HepG2 (cell line): ENCODE measurements at regions not wholly inside any gene's neighbourhood (a gene's known extent, or its start where the extent isn't known, plus 50 kb on each side); places are given as distances from the start of the nearest gene placed in this dataset.

Experiments used
- ATAC-seq: fragments of 200-7000 bp; cut with Tn5 transposase; 3 replicates; pipeline ENCODE4 v1.9.1; 2020; ENCODE audit warnings: mild to moderate bottlenecking, moderate library complexity
- BruUV-seq: library from RNA; stranded (reverse); fragments of 400-500 nt; replicated peaks from 2 replicates; lab custom pipeline; 2021; lab: Mats Ljungman, UMichigan
- CTCF ChIA-PET: fragments of 300-600 bp; formaldehyde crosslinking; extraction: SDS; loops from one replicate; lab custom pipeline; 2021; ENCODE audit warnings: low total read pairs, inconsistent platforms, low intra/inter-chr PET ratio; lab: Yijun Ruan, JAX
- POLR2A ChIA-PET: fragments of 350-600 bp; sonication (Branson Sonifier 250); formaldehyde crosslinking; loops from one replicate; lab custom pipeline; 2020; ENCODE audit warnings: antibody characterized with exemption, inconsistent platforms; lab: Yijun Ruan, JAX
- DNase-seq: peaks from one replicate; pipeline ENCODE4 v3.0.0-alpha.2; 2015; ENCODE audit warnings: low spot score
- FAIRE-seq: peaks from 3 replicates; lab custom pipeline; 2011; peaks lifted over from hg19 to GRCh38; lab: Jason Lieb, UNC
- H2AFZ ChIP-seq: one replicate; pipeline ENCODE4 v1.6.1; 2011; ENCODE audit warnings: low read length, inconsistent platforms
- H3K27ac ChIP-seq: fragments of 300-600 bp; 3 replicates; pipeline ENCODE4 v1.8.0; 2011; ENCODE audit warnings: mixed run types, mild to moderate bottlenecking, mixed read lengths, low read length, inconsistent platforms; ENCODE audit not compliant: insufficient read depth; ENCODE audit errors: extremely low read length
- H3K27me3 ChIP-seq, 2 experiments: fragments of 200-600 bp in 1 of 2; 2 replicates in 1 of 2; 3 replicates in 1 of 2; pipeline versions ENCODE4 v1.6.0 to v1.8.0; 2011; ENCODE audit warnings: low read length in 2 of 2, mild to moderate bottlenecking in 2 of 2, moderate library complexity in 2 of 2, inconsistent platforms in 1 of 2; ENCODE audit not compliant: insufficient read depth in 2 of 2, control insufficient read depth in 1 of 2
- H3K36me3 ChIP-seq, 2 experiments: fragments of 200-600 bp in 1 of 2; replicated peaks in 1 of 2; 2 replicates in 1 of 2; 3 replicates in 1 of 2; pipeline versions ENCODE4 v1.5.1 to v1.8.0; 2011; ENCODE audit warnings: low read length in 2 of 2, inconsistent platforms in 1 of 2; ENCODE audit not compliant: insufficient read depth in 2 of 2, control insufficient read depth in 1 of 2
- H3K4me1 ChIP-seq: 2 replicates; pipeline ENCODE4 v1.5.1; 2012; ENCODE audit warnings: low read length, inconsistent platforms; ENCODE audit not compliant: insufficient read depth
- H3K4me2 ChIP-seq: 2 replicates; pipeline ENCODE4 v1.6.0; 2011; ENCODE audit warnings: low read depth, low read length, inconsistent platforms
- H3K4me3 ChIP-seq, 3 experiments: fragments of 200-600 bp in 1 of 3; sonication (generic), shearing (Covaris generic) in 1 of 3; replicated peaks in 1 of 3; 2 replicates each; pipeline ENCODE4 v1.5.1; 2011 to 2016; ENCODE audit warnings: low read length in 3 of 3, inconsistent platforms in 2 of 3, low read depth in 2 of 3, mild to moderate bottlenecking in 2 of 3, control low read depth in 1 of 3, mixed read lengths in 1 of 3; ENCODE audit not compliant: insufficient read depth in 1 of 3
- H3K79me2 ChIP-seq: one replicate; pipeline ENCODE4 v1.6.1; 2011; ENCODE audit warnings: low read length, inconsistent platforms; ENCODE audit not compliant: insufficient read depth
- H3K9ac ChIP-seq: 2 replicates; pipeline ENCODE4 v1.6.0; 2011; ENCODE audit warnings: mild to moderate bottlenecking, low read depth, low read length, inconsistent platforms; ENCODE audit not compliant: insufficient read depth
- H3K9me3 ChIP-seq: 2 replicates; pipeline ENCODE4 v1.5.1; 2012; ENCODE audit warnings: mild to moderate bottlenecking, low read length
- H4K20me1 ChIP-seq: 2 replicates; pipeline ENCODE4 v1.6.0; 2011; ENCODE audit warnings: inconsistent platforms, mild to moderate bottlenecking, low read length, moderate library complexity; ENCODE audit not compliant: insufficient read depth
- CHD2 ChIP-seq: IDR thresholded peaks from 2 replicates; pipeline ENCODE4 v1.6.1; 2011; ENCODE audit warnings: low read depth, low read length, improper control_type of control experiment
- KDM1A ChIP-seq: IDR thresholded peaks from 2 replicates; pipeline ENCODE4 v1.6.1; 2016; ENCODE audit warnings: missing compliant biosample characterization
- POLR2AphosphoS5 ChIP-seq: IDR thresholded peaks from 2 replicates; pipeline ENCODE4 v1.6.1; 2012; ENCODE audit warnings: low read depth, low read length
- SNRNP70 ChIP-seq: fragments of 200-400 bp; formaldehyde crosslinking; IDR thresholded peaks from 2 replicates; pipeline ENCODE4 v1.6.1; 2017; ENCODE audit warnings: mild to moderate bottlenecking, low read depth, low read length, moderate library complexity
- SP4 ChIP-seq: sonication (generic); formaldehyde crosslinking; IDR thresholded peaks from 2 replicates; pipeline ENCODE4 v1.8.1; 2023; ENCODE audit warnings: mild to moderate bottlenecking, missing genetic modification reagents
- SRSF9 ChIP-seq: fragments of 200-400 bp; formaldehyde crosslinking; IDR thresholded peaks from 2 replicates; pipeline ENCODE4 v1.6.1; 2018; ENCODE audit warnings: borderline replicate concordance, mild to moderate bottlenecking, low read depth, low read length; ENCODE audit not compliant: insufficient read depth, poor library complexity, severe bottlenecking
- THAP11 ChIP-seq: IDR thresholded peaks from 2 replicates; pipeline ENCODE4 v1.6.1; 2016; ENCODE audit warnings: missing biosample characterization, missing genetic modification reagents
- ZBTB38 ChIP-seq: sonication (generic); formaldehyde crosslinking; IDR thresholded peaks from 2 replicates; pipeline ENCODE4 v1.5.1; 2020; ENCODE audit warnings: mild to moderate bottlenecking, missing genetic modification reagents
- ZKSCAN8 ChIP-seq: IDR thresholded peaks from 2 replicates; pipeline ENCODE4 v1.6.1; 2016; ENCODE audit warnings: borderline replicate concordance, missing genetic modification reagents, missing compliant biosample characterization
- ZNF230 ChIP-seq: sonication (generic); formaldehyde crosslinking; IDR thresholded peaks from 2 replicates; pipeline ENCODE4 v1.4.0; 2020; ENCODE audit warnings: mild to moderate bottlenecking, missing genetic modification reagents
- ZNF274 ChIP-seq: sonication (generic); formaldehyde crosslinking; IDR thresholded peaks from 2 replicates; pipeline ENCODE4 v1.5.1; 2020; ENCODE audit warnings: mild to moderate bottlenecking, missing genetic modification reagents
- ZNF34 ChIP-seq: sonication (generic); formaldehyde crosslinking; IDR thresholded peaks from 2 replicates; pipeline ENCODE4 v1.4.0; 2020; ENCODE audit warnings: mild to moderate bottlenecking, missing genetic modification reagents, borderline replicate concordance
- ZNF530 ChIP-seq: sonication (generic); formaldehyde crosslinking; IDR thresholded peaks from 2 replicates; pipeline ENCODE4 v1.5.0; 2020; ENCODE audit warnings: low read depth, mild to moderate bottlenecking, missing genetic modification reagents
- ZNF557 ChIP-seq: sonication (generic); formaldehyde crosslinking; IDR thresholded peaks from 2 replicates; pipeline ENCODE4 v1.4.0; 2020; ENCODE audit warnings: missing genetic modification reagents
- ZNF879 ChIP-seq: sonication (generic); formaldehyde crosslinking; IDR thresholded peaks from 2 replicates; pipeline ENCODE4 v1.8.1; 2023; ENCODE audit warnings: missing genetic modification reagents
- WGBS: methylation state at CpG from one replicate; pipeline ENCODE4 v1.1.6; 2017; ENCODE audit warnings: low lambda C conversion rate; 5-methylcytosine and 5-hydroxymethylcytosine counted together
- in situ Hi-C: cut with HindIII; loops from 2 replicates; pipeline ENCODE4 v1.10.0; 2017; ENCODE audit warnings: low pct_unique_long_range_greater_than_20kb; ENCODE audit not compliant: extremely low pct_ligation_motif_present
- intact Hi-C: fragments of 100-400 bp; cut with micrococcal nuclease; formaldehyde crosslinking; loops from one replicate; pipeline ENCODE4 v1.10.0; 2022; ENCODE audit not compliant: unreplicated experiment
- TF ChIP-seq, protein P1 (sequence below): sonication (generic); formaldehyde crosslinking; IDR thresholded peaks from 2 replicates; pipeline ENCODE4 v1.4.0; 2020; ENCODE audit warnings: mild to moderate bottlenecking, missing genetic modification reagents
- TF ChIP-seq, protein P2 (sequence below): sonication (generic); formaldehyde crosslinking; IDR thresholded peaks from 2 replicates; pipeline ENCODE4 v1.5.0; 2020; ENCODE audit warnings: missing genetic modification reagents
- TF ChIP-seq, protein P3 (sequence below): sonication (generic); formaldehyde crosslinking; IDR thresholded peaks from 2 replicates; pipeline ENCODE4 v1.4.0; 2020; ENCODE audit warnings: missing genetic modification reagents

DNA sequence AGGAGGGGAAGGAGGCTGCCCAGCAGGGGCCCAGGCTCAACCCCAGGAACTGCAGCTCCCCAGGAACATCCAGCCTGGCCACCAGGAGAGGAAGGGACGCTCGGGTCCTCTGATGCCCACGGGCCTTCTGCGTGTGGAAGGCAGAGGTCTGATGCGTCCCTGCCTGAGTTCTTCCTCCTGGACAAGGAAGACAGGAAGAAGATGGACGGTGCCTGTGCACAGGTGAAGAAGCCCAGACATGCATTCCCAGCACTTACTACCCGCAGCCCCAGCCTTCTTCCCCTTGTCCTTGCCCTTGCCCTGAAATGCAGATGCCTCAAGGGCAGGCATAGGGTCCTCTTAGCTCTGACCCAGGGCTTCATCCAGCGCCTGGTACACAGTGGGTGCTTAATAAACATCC lies 56.7 kb upstream of the IRX1 start (continued):
- TF ChIP-seq, protein P1, sequence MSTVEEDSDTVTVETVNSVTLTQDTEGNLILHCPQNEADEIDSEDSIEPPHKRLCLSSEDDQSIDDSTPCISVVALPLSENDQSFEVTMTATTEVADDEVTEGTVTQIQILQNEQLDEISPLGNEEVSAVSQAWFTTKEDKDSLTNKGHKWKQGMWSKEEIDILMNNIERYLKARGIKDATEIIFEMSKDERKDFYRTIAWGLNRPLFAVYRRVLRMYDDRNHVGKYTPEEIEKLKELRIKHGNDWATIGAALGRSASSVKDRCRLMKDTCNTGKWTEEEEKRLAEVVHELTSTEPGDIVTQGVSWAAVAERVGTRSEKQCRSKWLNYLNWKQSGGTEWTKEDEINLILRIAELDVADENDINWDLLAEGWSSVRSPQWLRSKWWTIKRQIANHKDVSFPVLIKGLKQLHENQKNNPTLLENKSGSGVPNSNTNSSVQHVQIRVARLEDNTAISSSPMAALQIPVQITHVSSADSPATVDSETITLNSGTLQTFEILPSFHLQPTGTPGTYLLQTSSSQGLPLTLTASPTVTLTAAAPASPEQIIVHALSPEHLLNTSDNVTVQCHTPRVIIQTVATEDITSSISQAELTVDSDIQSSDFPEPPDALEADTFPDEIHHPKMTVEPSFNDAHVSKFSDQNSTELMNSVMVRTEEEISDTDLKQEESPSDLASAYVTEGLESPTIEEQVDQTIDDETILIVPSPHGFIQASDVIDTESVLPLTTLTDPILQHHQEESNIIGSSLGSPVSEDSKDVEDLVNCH (CRISPR knock-in tag): no peak
- TF ChIP-seq KDM1A (CRISPR knock-in tag) (no peak), ZNF274 (CRISPR knock-in tag) (no peak), ZKSCAN8 (no peak), ZNF557 (CRISPR knock-in tag) (no peak)
- TF ChIP-seq, all 625 proteins: peak for 0

DNA sequence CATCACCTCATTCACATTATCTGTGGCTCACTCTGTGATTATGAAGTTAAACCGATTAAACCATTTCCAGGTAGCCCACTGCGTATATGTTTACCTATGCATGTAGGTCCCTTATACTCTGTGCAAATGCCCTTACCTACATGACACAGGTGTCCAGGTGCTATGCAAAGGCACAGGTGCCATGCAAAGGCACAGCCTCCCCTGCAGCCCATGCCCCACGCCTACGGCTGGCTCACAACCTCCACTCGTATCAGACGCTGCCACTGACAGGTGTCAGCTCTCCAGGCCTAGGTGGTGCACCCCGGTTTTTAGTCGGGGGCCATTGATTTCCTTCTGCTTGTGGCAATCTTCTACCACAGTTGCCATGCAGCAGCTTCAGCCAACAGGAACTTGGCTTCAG lies 57.7 kb upstream of the IRX1 start:
- DNase-seq (no peak), FAIRE-seq (no peak), ATAC-seq (no peak)
- H3K4me1 ChIP-seq: no peaks in the 10 kb centered on the region
- no peak overlapping the region for H3K4me3 ChIP-seq
- H3K36me3 ChIP-seq: no peaks in the 10 kb centered on the region
- no peak overlapping the region for H3K4me2 ChIP-seq
- H3K27me3 ChIP-seq: no peaks in the 10 kb centered on the region
- CTCF ChIA-PET: no interaction called here
- no peak overlapping the region for H3K9ac ChIP-seq
- H2AFZ ChIP-seq: no peak overlapping the region
- H3K79me2 ChIP-seq: no peaks in the 10 kb centered on the region
- WGBS: 13% methylated on average over 8 of the region's 8 CpGs
- H3K27ac ChIP-seq: no peak overlapping the region
- intact Hi-C loops (no loop called here), in situ Hi-C loops (no loop called here)
- no peaks in the 10 kb centered on the region for H3K9me3 ChIP-seq
- BruUV-seq: no TSS peak
- no peaks in the 10 kb centered on the region for H4K20me1 ChIP-seq
- no peak for TF ChIP-seq SRSF9
- TF ChIP-seq THAP11 (CRISPR knock-in tag): no peak
- no peak for TF ChIP-seq ZBTB38 (CRISPR knock-in tag)
- no peak for TF ChIP-seq ZNF530
- TF ChIP-seq ZNF34 (CRISPR knock-in tag): no peak
- no peak for TF ChIP-seq SP4 (CRISPR knock-in tag)
- TF ChIP-seq, protein P2, sequence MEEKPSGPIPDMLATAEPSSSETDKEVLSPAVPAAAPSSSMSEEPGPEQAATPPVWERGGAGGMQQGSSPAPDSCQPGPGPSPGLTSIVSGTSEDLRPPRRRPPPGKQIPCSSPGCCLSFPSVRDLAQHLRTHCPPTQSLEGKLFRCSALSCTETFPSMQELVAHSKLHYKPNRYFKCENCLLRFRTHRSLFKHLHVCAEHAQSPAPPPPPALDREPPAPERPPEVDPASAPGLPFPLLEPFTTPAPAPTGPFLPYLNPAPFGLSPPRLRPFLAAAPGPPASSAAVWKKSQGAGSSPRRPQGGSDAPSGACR: no peak
- no peak for TF ChIP-seq ZNF879 (CRISPR knock-in tag)
- no peak for TF ChIP-seq CHD2
- no peak for TF ChIP-seq POLR2AphosphoS5
- TF ChIP-seq, protein P3, sequence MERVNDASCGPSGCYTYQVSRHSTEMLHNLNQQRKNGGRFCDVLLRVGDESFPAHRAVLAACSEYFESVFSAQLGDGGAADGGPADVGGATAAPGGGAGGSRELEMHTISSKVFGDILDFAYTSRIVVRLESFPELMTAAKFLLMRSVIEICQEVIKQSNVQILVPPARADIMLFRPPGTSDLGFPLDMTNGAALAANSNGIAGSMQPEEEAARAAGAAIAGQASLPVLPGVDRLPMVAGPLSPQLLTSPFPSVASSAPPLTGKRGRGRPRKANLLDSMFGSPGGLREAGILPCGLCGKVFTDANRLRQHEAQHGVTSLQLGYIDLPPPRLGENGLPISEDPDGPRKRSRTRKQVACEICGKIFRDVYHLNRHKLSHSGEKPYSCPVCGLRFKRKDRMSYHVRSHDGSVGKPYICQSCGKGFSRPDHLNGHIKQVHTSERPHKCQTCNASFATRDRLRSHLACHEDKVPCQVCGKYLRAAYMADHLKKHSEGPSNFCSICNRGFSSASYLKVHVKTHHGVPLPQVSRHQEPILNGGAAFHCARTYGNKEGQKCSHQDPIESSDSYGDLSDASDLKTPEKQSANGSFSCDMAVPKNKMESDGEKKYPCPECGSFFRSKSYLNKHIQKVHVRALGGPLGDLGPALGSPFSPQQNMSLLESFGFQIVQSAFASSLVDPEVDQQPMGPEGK (CRISPR knock-in tag): no peak
- TF ChIP-seq ZNF230 (CRISPR knock-in tag): no peak
- no peak for TF ChIP-seq SNRNP70
- POLR2A ChIA-PET: no interaction called here
